ENCODE measurements at regions not wholly inside any gene's neighbourhood (a gene's known extent, or its start where the extent isn't known, plus 50 kb on each side); places are given as distances from the start of the nearest gene placed in this dataset.
"Not testable (repeated sequence)": the region's sequence is repeated elsewhere in the genome, so short reads cannot be mapped to it uniquely, and the experiment has no call there.

GRCh38 chr21:35178098-35178497, 129.0 kb upstream of the RUNX1 start:
- no peak for DNase-seq

- DNase-seq: no peak
Measured at GRCh38 chr21:35172231-35172630, 123.1 kb upstream of the RUNX1 start.

GRCh38 chr21:35171385-35171784, 122.3 kb upstream of the RUNX1 start:
- DNase-seq: no peak

GRCh38 chr21:35170818-35171217, 121.7 kb upstream of the RUNX1 start:
- no peak for DNase-seq

GRCh38 chr21:35170244-35170643, 121.1 kb upstream of the RUNX1 start:
- DNase-seq: no peak

GRCh38 chr21:35169574-35169973, 120.5 kb upstream of the RUNX1 start:
- DNase-seq: no peak

GRCh38 chr21:35168735-35169134, 119.6 kb upstream of the RUNX1 start:
- DNase-seq: no peak

- DNase-seq: no peak
Measured at GRCh38 chr21:35164971-35165483, 115.9 kb upstream of the RUNX1 start.

GRCh38 chr21:35164380-35164779, 115.3 kb upstream of the RUNX1 start:
- no peak for DNase-seq

GRCh38 chr21:35163411-35163810, 114.3 kb upstream of the RUNX1 start:
- no peak for DNase-seq

GRCh38 chr21:35162831-35163230, 113.7 kb upstream of the RUNX1 start:
- no peak for DNase-seq

- no peak for DNase-seq
Measured at GRCh38 chr21:35159881-35160280, 110.8 kb upstream of the RUNX1 start.

- DNase-seq: not testable (repeated sequence)
Measured at GRCh38 chr21:35157374-35157773, 108.3 kb upstream of the RUNX1 start.

- DNase-seq: no peak
Measured at GRCh38 chr21:35156293-35157278, 107.5 kb upstream of the RUNX1 start.

GRCh38 chr21:35154788-35155187, 105.7 kb upstream of the RUNX1 start:
- DNase-seq: no peak

GRCh38 chr21:35153671-35154070, 104.6 kb upstream of the RUNX1 start:
- DNase-seq: no peak

GRCh38 chr21:35150562-35151226, 101.6 kb upstream of the RUNX1 start:
- DNase-seq: no peak

GRCh38 chr21:35149698-35150097, 100.6 kb upstream of the RUNX1 start:
- DNase-seq: no peak

- no peak for DNase-seq
Measured at GRCh38 chr21:35147439-35147838, 98.3 kb upstream of the RUNX1 start.

- no peak for DNase-seq
Measured at GRCh38 chr21:35145626-35146233, 96.6 kb upstream of the RUNX1 start.

- no peak for DNase-seq
Measured at GRCh38 chr21:35144978-35145377, 95.9 kb upstream of the RUNX1 start.

GRCh38 chr21:35142036-35142815, 93.1 kb upstream of the RUNX1 start:
- no peak for DNase-seq

- no peak for DNase-seq
Measured at GRCh38 chr21:35139382-35139715, 90.2 kb upstream of the RUNX1 start.

All from NCI-H774 (cell line).